A673 (cell line): ENCODE measurements at regions not wholly inside any gene's neighbourhood (a gene's known extent, or its start where the extent isn't known, plus 50 kb on each side); places are given as distances from the start of the nearest gene placed in this dataset.
A peak's percentile ranks its signal among the peaks of the same experiment; 100 is the strongest.

Experiments
- BruUV-seq: library from RNA; stranded (reverse); fragments of 400-500 nt; replicated peaks from 2 replicates; lab custom pipeline; 2021; lab: Mats Ljungman, UMichigan
- CTCF ChIA-PET: fragments of 300-600 bp; sonication (Branson Sonifier 250); formaldehyde crosslinking; loops from one replicate; lab custom pipeline; 2022; ENCODE audit warnings: antibody characterized with exemption; lab: Charles Lee
- POLR2A ChIA-PET: fragments of 300-600 bp; sonication (Branson Sonifier 250); formaldehyde crosslinking; loops from one replicate; lab custom pipeline; 2022; ENCODE audit warnings: antibody characterized with exemption; ENCODE audit not compliant: low non-redundant PET; lab: Charles Lee
- DNase-seq: peaks from one replicate; pipeline ENCODE4 v3.0.0-alpha.2; 2015; ENCODE audit warnings: low spot score
- H3K27ac ChIP-seq: fragments of 200-600 bp; sonication (generic); 2 replicates; pipeline ENCODE4 v1.5.1; 2016; ENCODE audit warnings: mixed run types, low read depth, mild to moderate bottlenecking, mixed read lengths, antibody characterized with exemption, low read length; ENCODE audit not compliant: poor library complexity, severe bottlenecking
- H3K27me3 ChIP-seq: fragments of 200-600 bp; sonication (generic); replicated peaks from 2 replicates; pipeline ENCODE4 v1.6.1; 2017; ENCODE audit warnings: mixed run types, low read depth, mild to moderate bottlenecking, mixed read lengths, antibody characterized with exemption, low read length; ENCODE audit not compliant: insufficient read depth, poor library complexity
- H3K36me3 ChIP-seq: fragments of 200-600 bp; sonication (generic); 2 replicates; pipeline ENCODE4 v1.6.1; 2016; ENCODE audit warnings: mixed run types, mild to moderate bottlenecking, mixed read lengths, antibody characterized with exemption, low read length; ENCODE audit not compliant: insufficient read depth, poor library complexity, severe bottlenecking
- H3K4me1 ChIP-seq: fragments of 200-600 bp; sonication (generic); 2 replicates; pipeline ENCODE4 v1.6.1; 2017; ENCODE audit warnings: mixed run types, mild to moderate bottlenecking, mixed read lengths, antibody characterized with exemption, low read length; ENCODE audit not compliant: insufficient read depth, poor library complexity, severe bottlenecking
- H3K4me3 ChIP-seq: fragments of 200-600 bp; sonication (generic); 2 replicates; pipeline ENCODE4 v1.5.1; 2016; ENCODE audit warnings: low read depth, mixed run types, mild to moderate bottlenecking, mixed read lengths, low read length; ENCODE audit not compliant: poor library complexity, severe bottlenecking
- H3K9me3 ChIP-seq: fragments of 200-600 bp; sonication (generic); 2 replicates; pipeline ENCODE4 v1.6.1; 2016; ENCODE audit warnings: mixed run types, low read depth, mild to moderate bottlenecking, mixed read lengths, antibody characterized with exemption, low read length; ENCODE audit not compliant: poor library complexity, severe bottlenecking
- EZH2 ChIP-seq: fragments of 200-600 bp; sonication (generic); IDR thresholded peaks from 2 replicates; pipeline ENCODE4 v1.6.1; 2017; ENCODE audit warnings: borderline replicate concordance, low read depth, mild to moderate bottlenecking, mixed read lengths, antibody characterized with exemption, low read length; ENCODE audit not compliant: poor library complexity, severe bottlenecking
- intact Hi-C: fragments of 100-400 bp; cut with micrococcal nuclease; formaldehyde crosslinking; loops from one replicate; pipeline ENCODE4 v1.10.0; 2022; ENCODE audit not compliant: unreplicated experiment
- TF ChIP-seq, protein P1 (sequence below): fragments of 300-800, 200-600 bp; sonication (generic); conservative IDR thresholded peaks from 2 replicates; pipeline ENCODE4 v1.5.1; 2017; ENCODE audit warnings: low read depth, mild to moderate bottlenecking, antibody characterized with exemption, low read length, moderate library complexity, mixed read lengths

- H3K9me3 ChIP-seq = no peaks in the 10 kb centered on the region
- TF ChIP-seq EZH2 = no peak
- TF ChIP-seq, protein P1, sequence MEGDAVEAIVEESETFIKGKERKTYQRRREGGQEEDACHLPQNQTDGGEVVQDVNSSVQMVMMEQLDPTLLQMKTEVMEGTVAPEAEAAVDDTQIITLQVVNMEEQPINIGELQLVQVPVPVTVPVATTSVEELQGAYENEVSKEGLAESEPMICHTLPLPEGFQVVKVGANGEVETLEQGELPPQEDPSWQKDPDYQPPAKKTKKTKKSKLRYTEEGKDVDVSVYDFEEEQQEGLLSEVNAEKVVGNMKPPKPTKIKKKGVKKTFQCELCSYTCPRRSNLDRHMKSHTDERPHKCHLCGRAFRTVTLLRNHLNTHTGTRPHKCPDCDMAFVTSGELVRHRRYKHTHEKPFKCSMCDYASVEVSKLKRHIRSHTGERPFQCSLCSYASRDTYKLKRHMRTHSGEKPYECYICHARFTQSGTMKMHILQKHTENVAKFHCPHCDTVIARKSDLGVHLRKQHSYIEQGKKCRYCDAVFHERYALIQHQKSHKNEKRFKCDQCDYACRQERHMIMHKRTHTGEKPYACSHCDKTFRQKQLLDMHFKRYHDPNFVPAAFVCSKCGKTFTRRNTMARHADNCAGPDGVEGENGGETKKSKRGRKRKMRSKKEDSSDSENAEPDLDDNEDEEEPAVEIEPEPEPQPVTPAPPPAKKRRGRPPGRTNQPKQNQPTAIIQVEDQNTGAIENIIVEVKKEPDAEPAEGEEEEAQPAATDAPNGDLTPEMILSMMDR = no peak
- POLR2A ChIA-PET = no interaction called here
- no peak overlapping the region for H3K27ac ChIP-seq
- peak overlapping the region; percentile 10 for H3K4me3 ChIP-seq
- no peaks in the 10 kb centered on the region for H3K36me3 ChIP-seq
- intact Hi-C loops = no loop called here
- peak; percentile 86 for DNase-seq
- CTCF ChIA-PET = no interaction called here
- peaks cover 10% of the 10 kb centered on the region for H3K27me3 ChIP-seq
- H3K4me1 ChIP-seq = peaks cover 23% of the 10 kb centered on the region
- no TSS peak for BruUV-seq
Observed at GRCh38 chr6:126107475-126108166, 121.3 kb downstream of the TRMT11 start.

DNA sequence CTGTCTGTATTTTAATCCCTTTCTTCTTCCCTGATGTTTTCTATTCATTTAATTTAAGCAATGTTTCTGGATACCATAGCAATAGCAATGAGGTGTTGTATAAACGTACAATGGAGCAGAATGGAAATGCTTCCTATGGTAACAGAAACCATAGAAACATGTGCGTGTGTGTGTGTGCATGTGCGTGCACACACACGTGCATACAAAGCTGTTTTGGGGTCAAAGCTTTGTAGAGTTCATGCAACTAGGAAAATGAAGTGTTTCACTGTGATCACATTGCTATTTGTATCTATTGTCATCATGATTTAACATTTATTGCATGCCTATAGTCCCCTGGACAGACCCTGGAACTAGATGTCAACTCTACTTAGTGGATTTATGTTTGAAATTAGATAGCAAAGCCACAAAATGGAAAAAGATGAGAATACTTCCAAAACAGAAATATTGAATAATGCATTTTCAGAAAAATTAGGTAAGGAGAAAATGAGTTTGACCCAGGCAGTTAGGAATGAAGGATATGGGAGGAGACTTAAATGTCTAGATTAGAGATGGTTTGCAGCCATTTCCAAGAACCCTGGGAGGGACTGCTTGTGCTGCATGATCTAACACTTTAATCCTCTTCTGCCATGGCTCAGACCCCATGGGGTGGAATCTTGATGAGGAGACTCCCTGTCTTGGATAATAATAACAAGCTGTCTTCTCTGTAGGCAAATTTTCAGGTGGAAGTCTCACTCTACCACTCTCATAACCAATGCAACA, 124.4 kb downstream of the TRMT11 start:
- Histone ChIP-seq H3K4me3 (no peak overlapping the region), H3K27ac (no peak overlapping the region), H3K4me1 (peaks cover 23% of the 10 kb centered on the region), H3K27me3 (no peaks in the 10 kb centered on the region), H3K36me3 (no peaks in the 10 kb centered on the region), H3K9me3 (no peaks in the 10 kb centered on the region)
- ChIA-PET POLR2A (no interaction called here), CTCF (no interaction called here)
- no peak for TF ChIP-seq EZH2
- TF ChIP-seq, protein P1 = no peak
- intact Hi-C loops = no loop called here
- DNase-seq = peak; percentile 54
- BruUV-seq = no TSS peak

DNA sequence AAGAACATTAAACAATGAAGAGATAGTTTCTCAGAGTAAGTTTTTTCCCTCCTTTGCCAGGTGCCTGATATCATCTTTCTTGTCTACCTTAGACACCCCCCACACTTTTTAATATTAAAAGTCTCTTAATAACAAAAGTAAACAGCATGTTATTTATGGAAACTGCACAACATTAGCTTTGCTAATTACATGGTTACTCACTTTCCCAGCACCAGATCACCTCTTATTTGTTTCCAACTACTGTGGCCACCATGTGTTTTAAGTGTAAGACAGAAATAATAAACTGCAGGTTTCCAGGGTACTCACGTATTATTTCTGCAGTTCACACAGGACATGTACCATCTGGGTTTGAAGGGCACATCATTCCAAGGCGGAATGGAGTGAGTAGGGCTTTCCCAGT, 125.0 kb downstream of the TRMT11 start:
- Histone ChIP-seq H3K4me1 (peaks cover 23% of the 10 kb centered on the region), H3K27ac (no peak overlapping the region), H3K36me3 (no peaks in the 10 kb centered on the region), H3K27me3 (no peaks in the 10 kb centered on the region), H3K9me3 (no peaks in the 10 kb centered on the region), H3K4me3 (no peak overlapping the region)
- no TSS peak for BruUV-seq
- TF ChIP-seq, protein P1 = no peak
- no peak for TF ChIP-seq EZH2
- DNase-seq = no peak
- CTCF ChIA-PET = no interaction called here
- POLR2A ChIA-PET = no interaction called here
- intact Hi-C loops = no loop called here
